ENCODE measurements at regions not wholly inside any gene's neighbourhood (a gene's known extent, or its start where the extent isn't known, plus 50 kb on each side); places are given as distances from the start of the nearest gene placed in this dataset.

DNA sequence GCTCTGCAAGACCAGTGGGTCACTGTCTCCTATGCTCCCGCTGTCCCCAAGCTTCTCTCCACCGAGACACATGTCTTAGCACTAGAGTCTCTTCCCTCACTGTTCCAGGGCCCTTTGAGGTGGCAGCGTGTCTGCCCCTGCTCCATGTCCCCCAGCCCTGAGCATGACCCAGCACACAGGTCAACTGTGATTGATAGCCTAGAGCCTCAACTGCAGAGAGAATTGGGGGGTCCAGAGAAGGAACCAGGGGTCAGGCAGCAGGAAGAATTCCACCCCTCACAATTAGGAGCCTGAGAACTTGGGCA lies 54.6 kb upstream of the ODC1 start:
- TF ChIP-seq POLR2AphosphoS5 (IDR thresholded peaks at IDR 0.05; ENCODE audit: low read depth, low read length), result no peak
- TF ChIP-seq, protein P1, sequence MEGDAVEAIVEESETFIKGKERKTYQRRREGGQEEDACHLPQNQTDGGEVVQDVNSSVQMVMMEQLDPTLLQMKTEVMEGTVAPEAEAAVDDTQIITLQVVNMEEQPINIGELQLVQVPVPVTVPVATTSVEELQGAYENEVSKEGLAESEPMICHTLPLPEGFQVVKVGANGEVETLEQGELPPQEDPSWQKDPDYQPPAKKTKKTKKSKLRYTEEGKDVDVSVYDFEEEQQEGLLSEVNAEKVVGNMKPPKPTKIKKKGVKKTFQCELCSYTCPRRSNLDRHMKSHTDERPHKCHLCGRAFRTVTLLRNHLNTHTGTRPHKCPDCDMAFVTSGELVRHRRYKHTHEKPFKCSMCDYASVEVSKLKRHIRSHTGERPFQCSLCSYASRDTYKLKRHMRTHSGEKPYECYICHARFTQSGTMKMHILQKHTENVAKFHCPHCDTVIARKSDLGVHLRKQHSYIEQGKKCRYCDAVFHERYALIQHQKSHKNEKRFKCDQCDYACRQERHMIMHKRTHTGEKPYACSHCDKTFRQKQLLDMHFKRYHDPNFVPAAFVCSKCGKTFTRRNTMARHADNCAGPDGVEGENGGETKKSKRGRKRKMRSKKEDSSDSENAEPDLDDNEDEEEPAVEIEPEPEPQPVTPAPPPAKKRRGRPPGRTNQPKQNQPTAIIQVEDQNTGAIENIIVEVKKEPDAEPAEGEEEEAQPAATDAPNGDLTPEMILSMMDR (IDR thresholded peaks at IDR 0.05), result no peak
- no peak for TF ChIP-seq YY1 (IDR thresholded peaks at IDR 0.05; ENCODE audit: low read depth)
- TF ChIP-seq, protein P2, sequence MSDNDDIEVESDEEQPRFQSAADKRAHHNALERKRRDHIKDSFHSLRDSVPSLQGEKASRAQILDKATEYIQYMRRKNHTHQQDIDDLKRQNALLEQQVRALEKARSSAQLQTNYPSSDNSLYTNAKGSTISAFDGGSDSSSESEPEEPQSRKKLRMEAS (IDR thresholded peaks at IDR 0.05; ENCODE audit: low read depth), result no peak
- no peak for TF ChIP-seq NRF1 (IDR thresholded peaks at IDR 0.05; ENCODE audit: low read depth, low read length)

All from SK-N-SH (cell line).